H1 (cell line): ENCODE measurements at regions not wholly inside any gene's neighbourhood (a gene's known extent, or its start where the extent isn't known, plus 50 kb on each side); places are given as distances from the start of the nearest gene placed in this dataset.

Experiments
- CTCF ChIA-PET: fragments of 300-600 bp; sonication (Branson Sonifier 250); formaldehyde crosslinking; loops from one replicate; lab custom pipeline; 2021; ENCODE audit not compliant: partially characterized antibody; lab: Charles Lee
- POLR2A ChIA-PET: fragments of 300-600 bp; sonication (Branson Sonifier 250); formaldehyde crosslinking; loops from one replicate; lab custom pipeline; 2021; ENCODE audit warnings: inconsistent platforms; ENCODE audit not compliant: partially characterized antibody; lab: Charles Lee
- DNase-seq, 2 experiments: peaks; one replicate each; pipeline versions ENCODE4 v3.0.0 to v3.0.0-alpha.2; 2010 to 2022; ENCODE audit warnings: low spot score in 2 of 2, low read depth in 1 of 2, mixed read lengths in 1 of 2
- FAIRE-seq: peaks from 2 replicates; lab custom pipeline; 2011; peaks lifted over from hg19 to GRCh38; lab: Jason Lieb, UNC
- H2AFZ ChIP-seq: 2 replicates; pipeline ENCODE4 v1.8.1; 2012; ENCODE audit warnings: low read length, inconsistent platforms
- H2AK5ac ChIP-seq: 2 replicates; pipeline ENCODE4 v1.6.1; 2013; ENCODE audit warnings: low read depth, low read length
- H2BK120ac ChIP-seq: replicated peaks from 2 replicates; pipeline ENCODE3; 2013; ENCODE audit warnings: low read depth, low read length, inconsistent platforms
- H2BK12ac ChIP-seq: 2 replicates; pipeline ENCODE4 v1.6.1; 2013; ENCODE audit warnings: low read depth, low read length
- H2BK15ac ChIP-seq: 2 replicates; pipeline ENCODE4 v1.6.1; 2013; ENCODE audit warnings: low read length
- H2BK20ac ChIP-seq: 2 replicates; pipeline ENCODE4 v1.6.1; 2013; ENCODE audit warnings: low read length
- H2BK5ac ChIP-seq: 2 replicates; pipeline ENCODE4 v1.6.1; 2013; ENCODE audit warnings: low read depth, low read length
- H3K14ac ChIP-seq: 2 replicates; pipeline ENCODE4 v1.6.1; 2013; ENCODE audit warnings: inconsistent platforms; ENCODE audit not compliant: insufficient read length
- H3K18ac ChIP-seq: 2 replicates; pipeline ENCODE4 v1.6.1; 2013; ENCODE audit warnings: low read length; ENCODE audit errors: extremely low read depth
- H3K23ac ChIP-seq: 2 replicates; pipeline ENCODE4 v1.6.1; 2013; ENCODE audit warnings: inconsistent platforms; ENCODE audit not compliant: insufficient read length
- H3K23me2 ChIP-seq: 2 replicates; pipeline ENCODE4 v1.6.1; 2013; ENCODE audit warnings: low read depth, low read length
- H3K27ac ChIP-seq: 2 replicates; pipeline ENCODE4 v1.6.1; 2011; ENCODE audit warnings: low read depth, low read length, inconsistent platforms
- H3K27me3 ChIP-seq, 4 experiments: replicated peaks in 1 of 4; 1 replicate in 1 of 4; 2 replicates in 3 of 4; pipeline versions ENCODE4 v1.6.1 to v1.8.1; 2011 to 2013; ENCODE audit warnings: low read length in 3 of 4, mild to moderate bottlenecking in 3 of 4, inconsistent platforms in 2 of 4, mixed read lengths in 2 of 4, moderate library complexity in 1 of 4; ENCODE audit not compliant: control insufficient read depth in 3 of 4, insufficient read depth in 3 of 4; ENCODE audit errors: extremely low read depth in 1 of 4
- H3K36me3 ChIP-seq, 4 experiments: 2 replicates each; pipeline versions ENCODE4 v1.6.1 to v1.8.1; 2011 to 2013; ENCODE audit warnings: mild to moderate bottlenecking in 4 of 4, low read length in 3 of 4, moderate library complexity in 2 of 4, control low read depth in 1 of 4, inconsistent platforms in 1 of 4; ENCODE audit not compliant: insufficient read depth in 4 of 4, control insufficient read depth in 2 of 4
- H3K4ac ChIP-seq: replicated peaks from 2 replicates; pipeline ENCODE3; 2013; ENCODE audit warnings: low read length, low read depth, mixed read lengths, inconsistent platforms; ENCODE audit not compliant: insufficient read length
- H3K4me1 ChIP-seq, 4 experiments: replicated peaks in 1 of 4; 1 replicate in 1 of 4; 2 replicates in 3 of 4; pipeline versions ENCODE4 v1.6.1 to v1.8.1; 2011 to 2013; ENCODE audit warnings: low read length in 3 of 4, inconsistent platforms in 2 of 4, mixed read lengths in 1 of 4; ENCODE audit not compliant: insufficient read depth in 4 of 4, control insufficient read depth in 3 of 4
- H3K4me2 ChIP-seq, 2 experiments: 2 replicates each; pipeline versions ENCODE4 v1.6.1 to v1.8.1; 2011 to 2013; ENCODE audit warnings: low read depth in 2 of 2, low read length in 2 of 2, control low read depth in 1 of 2, inconsistent platforms in 1 of 2, mild to moderate bottlenecking in 1 of 2; ENCODE audit not compliant: insufficient read depth in 1 of 2
- H3K4me3 ChIP-seq, 4 experiments: fragments of 200-600, 300-600 bp in 1 of 4; sonication (generic), shearing (Covaris generic), sonication (Bioruptor Twin) in 1 of 4; 2 replicates each; pipeline versions ENCODE4 v1.5.1 to v1.8.1; 2011 to 2016; ENCODE audit warnings: low read length in 4 of 4, low read depth in 3 of 4, control low read depth in 2 of 4, inconsistent platforms in 2 of 4, mild to moderate bottlenecking in 2 of 4, mixed read lengths in 1 of 4, moderate library complexity in 1 of 4; ENCODE audit not compliant: insufficient read depth in 2 of 4; ENCODE audit errors: extremely low read depth in 1 of 4
- H3K56ac ChIP-seq: replicated peaks from 2 replicates; pipeline ENCODE3; 2013; ENCODE audit warnings: low read depth, mild to moderate bottlenecking, mixed read lengths, low read length, inconsistent platforms; ENCODE audit not compliant: insufficient read length
- H3K79me1 ChIP-seq: 2 replicates; pipeline ENCODE4 v1.6.1; 2013; ENCODE audit warnings: low read depth, low read length, control low read depth
- H3K79me2 ChIP-seq, 2 experiments: 2 replicates each; pipeline versions ENCODE4 v1.6.1 to v1.8.1; 2012 to 2013; ENCODE audit warnings: low read length in 2 of 2, mild to moderate bottlenecking in 2 of 2, inconsistent platforms in 1 of 2; ENCODE audit not compliant: insufficient read depth in 2 of 2, control insufficient read depth in 1 of 2
- H3K9ac ChIP-seq, 4 experiments: replicated peaks in 1 of 4; 1 replicate in 1 of 4; 2 replicates in 3 of 4; pipeline versions ENCODE4 v1.6.1 to v1.8.1; 2011 to 2013; ENCODE audit warnings: low read depth in 3 of 4, low read length in 3 of 4, control low read depth in 2 of 4, mild to moderate bottlenecking in 2 of 4, moderate library complexity in 2 of 4, inconsistent platforms in 1 of 4; ENCODE audit errors: extremely low read depth in 1 of 4
- H3K9me3 ChIP-seq, 2 experiments: 2 replicates each; pipeline versions ENCODE4 v1.6.1 to v1.8.1; 2012 to 2013; ENCODE audit warnings: mild to moderate bottlenecking in 2 of 2, moderate library complexity in 2 of 2, control low read depth in 1 of 2, inconsistent platforms in 1 of 2, low read depth in 1 of 2, low read length in 1 of 2, mixed read lengths in 1 of 2; ENCODE audit not compliant: insufficient read depth in 2 of 2
- H4K20me1 ChIP-seq, 2 experiments: replicated peaks in 1 of 2; 2 replicates each; pipeline versions ENCODE3 to v1.8.1; 2011 to 2013; ENCODE audit warnings: inconsistent platforms in 2 of 2, low read length in 2 of 2, mild to moderate bottlenecking in 1 of 2; ENCODE audit not compliant: insufficient read depth in 2 of 2, control insufficient read depth in 1 of 2
- H4K5ac ChIP-seq: 2 replicates; pipeline ENCODE4 v1.6.1; 2013; ENCODE audit warnings: low read length, low read depth, mixed read lengths, inconsistent platforms; ENCODE audit not compliant: insufficient read length
- H4K8ac ChIP-seq: 2 replicates; pipeline ENCODE4 v1.8.0; 2013; ENCODE audit warnings: mild to moderate bottlenecking, moderate library complexity, low read length, inconsistent platforms; ENCODE audit not compliant: insufficient read depth; ENCODE audit errors: extremely low read depth
- H4K91ac ChIP-seq: replicated peaks from 2 replicates; pipeline ENCODE3; 2013; ENCODE audit warnings: low read length, mixed read lengths, inconsistent platforms; ENCODE audit not compliant: insufficient read length
- CEBPB ChIP-seq: IDR thresholded peaks from 2 replicates; pipeline ENCODE4 v1.6.1; 2012; ENCODE audit warnings: low read depth, low read length
- MAFK ChIP-seq: IDR thresholded peaks from 2 replicates; pipeline ENCODE4 v1.6.1; 2012; ENCODE audit warnings: low read depth, mild to moderate bottlenecking, improper control_type of control experiment, low read length
- RXRA ChIP-seq: IDR thresholded peaks from 2 replicates; pipeline ENCODE4 v1.6.1; 2011; ENCODE audit warnings: low read depth, mild to moderate bottlenecking, low read length, moderate library complexity; ENCODE audit not compliant: insufficient read depth
- TF ChIP-seq, protein P1 (sequence below): IDR thresholded peaks from 2 replicates; pipeline ENCODE4 v1.6.1; 2012; ENCODE audit warnings: inconsistent platforms

- no peak overlapping the region for H2BK20ac ChIP-seq
- H3K4me2 ChIP-seq: no peak overlapping the region
- FAIRE-seq: no peak
- H3K23ac ChIP-seq: no peak overlapping the region
- H4K91ac ChIP-seq: no peak overlapping the region
- no peak overlapping the region for H2BK120ac ChIP-seq
- H2AK5ac ChIP-seq: no peak overlapping the region
- TF ChIP-seq RXRA (no peak), MAFK (no peak), CEBPB (0 out of 2 replicates have a peak, but pooled peaks have one; percentile 15)
- TF ChIP-seq, protein P1, sequence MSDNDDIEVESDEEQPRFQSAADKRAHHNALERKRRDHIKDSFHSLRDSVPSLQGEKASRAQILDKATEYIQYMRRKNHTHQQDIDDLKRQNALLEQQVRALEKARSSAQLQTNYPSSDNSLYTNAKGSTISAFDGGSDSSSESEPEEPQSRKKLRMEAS: no peak
- H3K14ac ChIP-seq: no peak overlapping the region
- ChIA-PET CTCF (no interaction called here), POLR2A (no interaction called here)
- H2BK15ac ChIP-seq: no peak overlapping the region
- no peak overlapping the region for H2AFZ ChIP-seq
- no peak overlapping the region for H3K27ac ChIP-seq
- no peaks in the 10 kb centered on the region for H4K20me1 ChIP-seq
- H3K23me2 ChIP-seq: no peaks in the 10 kb centered on the region
- H3K79me2 ChIP-seq: no peaks in the 10 kb centered on the region
- no peak overlapping the region for H3K4me3 ChIP-seq
- H3K9me3 ChIP-seq: no peaks in the 10 kb centered on the region
- DNase-seq: no peak
- no peak overlapping the region for H2BK12ac ChIP-seq
- H3K79me1 ChIP-seq: no peaks in the 10 kb centered on the region
- no peaks in the 10 kb centered on the region for H3K36me3 ChIP-seq
- no peaks in the 10 kb centered on the region for H3K4me1 ChIP-seq
- H3K18ac ChIP-seq: no peak overlapping the region
- H4K5ac ChIP-seq: no peak overlapping the region
- H3K56ac ChIP-seq: no peak overlapping the region
- H4K8ac ChIP-seq: no peak overlapping the region
- no peak overlapping the region for H3K9ac ChIP-seq
- H3K4ac ChIP-seq: no peak overlapping the region
- H3K27me3 ChIP-seq: no peaks in the 10 kb centered on the region
- H2BK5ac ChIP-seq: no peak overlapping the region
These were observed 56.4 kb upstream of the VEGFC start for GRCh38 chr4:176849076-176849475.
